ENCODE measurements at regions not wholly inside any gene's neighbourhood (a gene's known extent, or its start where the extent isn't known, plus 50 kb on each side); places are given as distances from the start of the nearest gene placed in this dataset.

- TF ChIP-seq CBFA2T3 (IDR thresholded peaks at IDR 0.05) (peak; percentile 59), PBX2 (CRISPR knock-in tag; IDR thresholded peaks at IDR 0.05; ENCODE audit: low read depth) (no peak), PBX2 (tag; conservative IDR thresholded peaks at IDR 0.05; ENCODE audit: low read depth) (peak; percentile 30; the same call in 1 of the 2 replicates), FOXJ2 (tag; IDR thresholded peaks at IDR 0.05) (peak; percentile 89; the same call in 1 of the 2 replicates), POLR2B (IDR thresholded peaks at IDR 0.05; ENCODE audit: low read depth, partially characterized antibody) (no peak), TBL1XR1 (IDR thresholded peaks at IDR 0.05; ENCODE audit: low read length in 2 of 2) (no peak), KDM2B (CRISPR knock-in tag; IDR thresholded peaks at IDR 0.05) (no peak), GTF2E2 (tag; IDR thresholded peaks at IDR 0.05) (no peak), ZNF140 (CRISPR knock-in tag; IDR thresholded peaks at IDR 0.05) (no peak), ESRRA (IDR thresholded peaks at IDR 0.05; ENCODE audit: borderline replicate concordance, low read depth) (0 out of 2 replicates have a peak, but pooled peaks have one; percentile 39), ZNF384 (IDR thresholded peaks at IDR 0.05; ENCODE audit: low read depth, low read length) (peak; percentile 97), ZBTB17 (CRISPR knock-in tag; IDR thresholded peaks at IDR 0.05) (no peak), MAFK (IDR thresholded peaks at IDR 0.05; ENCODE audit: low read length) (peak; percentile 84), ZNF57 (CRISPR knock-in tag; IDR thresholded peaks at IDR 0.05) (no peak)
- TF ChIP-seq, protein P1, sequence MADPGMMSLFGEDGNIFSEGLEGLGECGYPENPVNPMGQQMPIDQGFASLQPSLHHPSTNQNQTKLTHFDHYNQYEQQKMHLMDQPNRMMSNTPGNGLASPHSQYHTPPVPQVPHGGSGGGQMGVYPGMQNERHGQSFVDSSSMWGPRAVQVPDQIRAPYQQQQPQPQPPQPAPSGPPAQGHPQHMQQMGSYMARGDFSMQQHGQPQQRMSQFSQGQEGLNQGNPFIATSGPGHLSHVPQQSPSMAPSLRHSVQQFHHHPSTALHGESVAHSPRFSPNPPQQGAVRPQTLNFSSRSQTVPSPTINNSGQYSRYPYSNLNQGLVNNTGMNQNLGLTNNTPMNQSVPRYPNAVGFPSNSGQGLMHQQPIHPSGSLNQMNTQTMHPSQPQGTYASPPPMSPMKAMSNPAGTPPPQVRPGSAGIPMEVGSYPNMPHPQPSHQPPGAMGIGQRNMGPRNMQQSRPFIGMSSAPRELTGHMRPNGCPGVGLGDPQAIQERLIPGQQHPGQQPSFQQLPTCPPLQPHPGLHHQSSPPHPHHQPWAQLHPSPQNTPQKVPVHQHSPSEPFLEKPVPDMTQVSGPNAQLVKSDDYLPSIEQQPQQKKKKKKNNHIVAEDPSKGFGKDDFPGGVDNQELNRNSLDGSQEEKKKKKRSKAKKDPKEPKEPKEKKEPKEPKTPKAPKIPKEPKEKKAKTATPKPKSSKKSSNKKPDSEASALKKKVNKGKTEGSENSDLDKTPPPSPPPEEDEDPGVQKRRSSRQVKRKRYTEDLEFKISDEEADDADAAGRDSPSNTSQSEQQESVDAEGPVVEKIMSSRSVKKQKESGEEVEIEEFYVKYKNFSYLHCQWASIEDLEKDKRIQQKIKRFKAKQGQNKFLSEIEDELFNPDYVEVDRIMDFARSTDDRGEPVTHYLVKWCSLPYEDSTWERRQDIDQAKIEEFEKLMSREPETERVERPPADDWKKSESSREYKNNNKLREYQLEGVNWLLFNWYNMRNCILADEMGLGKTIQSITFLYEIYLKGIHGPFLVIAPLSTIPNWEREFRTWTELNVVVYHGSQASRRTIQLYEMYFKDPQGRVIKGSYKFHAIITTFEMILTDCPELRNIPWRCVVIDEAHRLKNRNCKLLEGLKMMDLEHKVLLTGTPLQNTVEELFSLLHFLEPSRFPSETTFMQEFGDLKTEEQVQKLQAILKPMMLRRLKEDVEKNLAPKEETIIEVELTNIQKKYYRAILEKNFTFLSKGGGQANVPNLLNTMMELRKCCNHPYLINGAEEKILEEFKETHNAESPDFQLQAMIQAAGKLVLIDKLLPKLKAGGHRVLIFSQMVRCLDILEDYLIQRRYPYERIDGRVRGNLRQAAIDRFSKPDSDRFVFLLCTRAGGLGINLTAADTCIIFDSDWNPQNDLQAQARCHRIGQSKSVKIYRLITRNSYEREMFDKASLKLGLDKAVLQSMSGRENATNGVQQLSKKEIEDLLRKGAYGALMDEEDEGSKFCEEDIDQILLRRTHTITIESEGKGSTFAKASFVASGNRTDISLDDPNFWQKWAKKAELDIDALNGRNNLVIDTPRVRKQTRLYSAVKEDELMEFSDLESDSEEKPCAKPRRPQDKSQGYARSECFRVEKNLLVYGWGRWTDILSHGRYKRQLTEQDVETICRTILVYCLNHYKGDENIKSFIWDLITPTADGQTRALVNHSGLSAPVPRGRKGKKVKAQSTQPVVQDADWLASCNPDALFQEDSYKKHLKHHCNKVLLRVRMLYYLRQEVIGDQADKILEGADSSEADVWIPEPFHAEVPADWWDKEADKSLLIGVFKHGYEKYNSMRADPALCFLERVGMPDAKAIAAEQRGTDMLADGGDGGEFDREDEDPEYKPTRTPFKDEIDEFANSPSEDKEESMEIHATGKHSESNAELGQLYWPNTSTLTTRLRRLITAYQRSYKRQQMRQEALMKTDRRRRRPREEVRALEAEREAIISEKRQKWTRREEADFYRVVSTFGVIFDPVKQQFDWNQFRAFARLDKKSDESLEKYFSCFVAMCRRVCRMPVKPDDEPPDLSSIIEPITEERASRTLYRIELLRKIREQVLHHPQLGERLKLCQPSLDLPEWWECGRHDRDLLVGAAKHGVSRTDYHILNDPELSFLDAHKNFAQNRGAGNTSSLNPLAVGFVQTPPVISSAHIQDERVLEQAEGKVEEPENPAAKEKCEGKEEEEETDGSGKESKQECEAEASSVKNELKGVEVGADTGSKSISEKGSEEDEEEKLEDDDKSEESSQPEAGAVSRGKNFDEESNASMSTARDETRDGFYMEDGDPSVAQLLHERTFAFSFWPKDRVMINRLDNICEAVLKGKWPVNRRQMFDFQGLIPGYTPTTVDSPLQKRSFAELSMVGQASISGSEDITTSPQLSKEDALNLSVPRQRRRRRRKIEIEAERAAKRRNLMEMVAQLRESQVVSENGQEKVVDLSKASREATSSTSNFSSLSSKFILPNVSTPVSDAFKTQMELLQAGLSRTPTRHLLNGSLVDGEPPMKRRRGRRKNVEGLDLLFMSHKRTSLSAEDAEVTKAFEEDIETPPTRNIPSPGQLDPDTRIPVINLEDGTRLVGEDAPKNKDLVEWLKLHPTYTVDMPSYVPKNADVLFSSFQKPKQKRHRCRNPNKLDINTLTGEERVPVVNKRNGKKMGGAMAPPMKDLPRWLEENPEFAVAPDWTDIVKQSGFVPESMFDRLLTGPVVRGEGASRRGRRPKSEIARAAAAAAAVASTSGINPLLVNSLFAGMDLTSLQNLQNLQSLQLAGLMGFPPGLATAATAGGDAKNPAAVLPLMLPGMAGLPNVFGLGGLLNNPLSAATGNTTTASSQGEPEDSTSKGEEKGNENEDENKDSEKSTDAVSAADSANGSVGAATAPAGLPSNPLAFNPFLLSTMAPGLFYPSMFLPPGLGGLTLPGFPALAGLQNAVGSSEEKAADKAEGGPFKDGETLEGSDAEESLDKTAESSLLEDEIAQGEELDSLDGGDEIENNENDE (IDR thresholded peaks at IDR 0.05; ENCODE audit: low read depth, low read length): no peak
- TF ChIP-seq, protein P2, sequence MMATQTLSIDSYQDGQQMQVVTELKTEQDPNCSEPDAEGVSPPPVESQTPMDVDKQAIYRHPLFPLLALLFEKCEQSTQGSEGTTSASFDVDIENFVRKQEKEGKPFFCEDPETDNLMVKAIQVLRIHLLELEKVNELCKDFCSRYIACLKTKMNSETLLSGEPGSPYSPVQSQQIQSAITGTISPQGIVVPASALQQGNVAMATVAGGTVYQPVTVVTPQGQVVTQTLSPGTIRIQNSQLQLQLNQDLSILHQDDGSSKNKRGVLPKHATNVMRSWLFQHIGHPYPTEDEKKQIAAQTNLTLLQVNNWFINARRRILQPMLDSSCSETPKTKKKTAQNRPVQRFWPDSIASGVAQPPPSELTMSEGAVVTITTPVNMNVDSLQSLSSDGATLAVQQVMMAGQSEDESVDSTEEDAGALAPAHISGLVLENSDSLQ (IDR thresholded peaks at IDR 0.05): peak; percentile 25; the same call in 1 of the 2 replicates
Measured at GRCh38 chr12:75954041-75954440, 77.5 kb downstream of the PHLDA1 start (continued).
